Inflammatory macrophage treated with lipopolysaccharide for 4 hours (primary cell): ENCODE measurements at regions not wholly inside any gene's neighbourhood (a gene's known extent, or its start where the extent isn't known, plus 50 kb on each side); places are given as distances from the start of the nearest gene placed in this dataset.
A peak's percentile ranks its signal among the peaks of the same experiment; 100 is the strongest.

ENCODE experiments used
- DNase-seq: peaks from one replicate; pipeline ENCODE4 v3.0.0-alpha.2; 2020

DNA sequence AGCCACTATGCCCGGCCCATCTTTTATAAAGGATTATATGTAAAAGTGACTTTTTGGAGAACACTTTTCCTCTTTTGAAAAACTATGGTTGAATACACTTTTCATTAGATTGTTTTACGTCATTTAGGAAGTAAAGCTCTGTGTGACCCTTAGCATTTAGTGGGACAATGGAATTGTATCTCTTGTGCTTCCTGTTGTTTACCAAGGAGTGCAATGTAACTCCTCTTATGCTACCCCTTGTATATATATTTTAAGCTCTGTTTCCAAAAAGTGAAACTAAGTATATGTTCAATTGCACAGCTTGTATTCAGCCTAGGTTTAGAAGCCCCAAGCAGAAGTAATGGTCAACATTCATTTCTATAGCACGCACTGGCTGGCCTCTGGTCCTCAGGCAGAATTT is 183.1 kb upstream of the CITED2 start:
- DNase-seq = no peak

DNA sequence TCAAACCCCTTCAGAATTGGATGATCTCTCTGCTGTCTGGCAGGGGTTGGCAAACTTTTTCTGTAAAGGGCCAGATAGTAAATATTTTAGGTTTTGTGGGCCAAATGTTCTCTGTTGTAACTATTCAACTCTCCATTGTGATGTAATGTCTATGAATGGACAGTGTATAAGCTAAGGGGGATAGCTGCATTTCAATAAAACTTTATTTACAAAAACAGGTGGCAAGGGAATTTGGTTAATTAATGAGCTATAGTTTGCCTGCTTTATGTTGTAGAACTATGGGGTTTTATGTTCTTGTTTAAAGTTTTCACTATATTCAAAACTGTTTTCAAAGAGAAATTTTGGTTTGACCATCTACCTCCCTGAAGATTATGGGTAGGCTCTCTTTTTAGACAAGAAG is 182.1 kb upstream of the CITED2 start:
- no peak for DNase-seq

DNA sequence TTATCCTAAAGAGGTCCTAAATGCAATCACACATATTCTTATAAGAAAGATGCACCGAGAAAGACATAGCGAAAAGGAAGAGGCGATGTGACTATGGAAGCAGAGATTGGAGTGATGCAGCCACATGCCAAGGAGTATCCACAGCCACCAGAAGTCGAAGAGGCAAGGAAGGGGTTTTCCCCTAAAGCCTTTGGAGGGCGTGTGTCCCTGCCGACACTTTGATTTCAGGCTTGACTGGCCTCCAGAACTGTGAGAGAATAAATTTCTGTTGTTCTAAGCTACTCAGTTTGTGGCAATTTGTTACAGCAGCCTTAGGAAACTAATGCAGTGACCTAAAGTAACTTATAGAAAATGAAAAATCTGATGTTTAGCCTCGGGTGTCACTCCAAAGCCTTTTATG is 179.5 kb upstream of the CITED2 start:
- DNase-seq = no peak

DNA sequence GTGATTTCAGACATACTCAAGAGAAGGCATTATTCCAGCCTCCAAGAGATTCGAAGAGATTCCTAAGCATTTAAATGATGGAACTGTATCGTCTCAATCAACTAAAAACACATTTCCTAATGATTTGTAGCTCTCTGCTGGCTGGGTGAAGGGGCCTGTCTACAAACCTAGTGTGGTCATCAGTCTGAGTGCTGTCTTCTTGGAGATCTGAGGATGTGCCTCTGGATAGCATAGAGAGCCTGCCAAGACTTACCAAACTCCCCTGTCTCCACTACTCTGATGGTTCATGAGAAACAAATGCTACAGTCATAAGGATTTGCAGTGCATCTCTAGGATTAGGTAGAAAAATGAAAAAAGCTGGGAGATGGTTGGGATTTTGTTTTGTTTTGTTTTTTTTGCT is 176.9 kb upstream of the CITED2 start:
- no peak for DNase-seq

DNA sequence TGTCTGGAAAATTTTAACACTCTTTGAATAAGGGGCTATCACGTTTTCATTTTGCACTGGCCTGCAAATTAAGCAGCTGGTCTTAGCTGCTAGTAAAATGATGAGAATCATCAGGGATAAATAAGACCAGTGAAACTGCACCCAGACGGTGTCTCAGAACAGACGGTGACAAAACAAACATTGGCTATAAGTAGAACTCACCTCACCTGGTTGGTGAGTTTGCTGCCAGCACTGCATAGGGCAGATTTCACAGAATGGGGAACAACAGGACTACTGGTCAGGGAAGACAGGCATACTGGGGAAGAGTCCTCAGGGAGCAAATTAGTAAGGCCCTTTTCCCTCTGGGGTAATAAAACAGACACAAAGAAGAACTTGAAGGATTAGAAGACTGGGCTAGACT is 175.9 kb upstream of the CITED2 start:
- no peak for DNase-seq

DNA sequence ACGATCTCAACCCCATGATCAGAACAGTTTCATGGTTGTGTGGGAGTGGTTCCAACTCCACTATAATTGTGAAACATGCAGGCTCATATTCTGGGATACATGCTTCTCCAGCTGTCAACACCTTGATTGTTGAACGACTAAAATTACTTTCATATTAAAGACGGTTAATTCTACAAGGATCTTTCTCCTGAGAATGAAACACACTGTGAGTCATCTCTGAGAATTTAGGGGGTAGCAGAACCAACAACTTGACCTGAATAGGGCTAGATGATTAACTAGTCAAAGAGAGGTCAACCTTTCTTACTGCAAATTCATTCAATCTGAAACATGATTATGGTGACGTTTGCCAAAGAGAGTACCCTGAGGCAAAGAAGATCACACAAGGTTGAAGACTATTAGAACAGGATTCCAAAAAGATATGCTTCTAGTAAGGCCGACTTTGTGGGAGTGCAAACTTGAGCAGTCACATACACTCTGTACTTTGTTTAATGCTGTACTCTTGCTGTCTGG is 175.2 kb upstream of the CITED2 start:
- no peak for DNase-seq

DNA sequence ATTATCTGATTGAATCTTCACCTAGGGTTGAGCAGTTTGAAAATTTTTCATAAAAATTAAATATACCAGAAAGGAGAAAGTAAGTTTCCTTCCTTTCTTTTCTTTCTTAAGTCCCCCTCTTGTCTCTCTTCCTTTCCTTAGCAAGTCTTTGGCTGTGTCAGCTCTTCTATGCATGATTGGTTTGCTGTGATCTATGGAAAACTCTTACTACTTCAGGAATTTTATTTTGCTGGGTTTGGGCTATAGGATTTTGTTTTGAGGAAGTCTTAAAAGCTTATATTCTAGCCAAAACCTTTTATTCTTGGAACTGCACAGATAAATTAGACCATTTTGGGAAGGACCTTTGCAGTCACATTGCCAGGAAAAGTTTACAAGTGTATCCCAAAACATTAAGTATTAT is 173.4 kb upstream of the CITED2 start:
- DNase-seq = no peak

DNA sequence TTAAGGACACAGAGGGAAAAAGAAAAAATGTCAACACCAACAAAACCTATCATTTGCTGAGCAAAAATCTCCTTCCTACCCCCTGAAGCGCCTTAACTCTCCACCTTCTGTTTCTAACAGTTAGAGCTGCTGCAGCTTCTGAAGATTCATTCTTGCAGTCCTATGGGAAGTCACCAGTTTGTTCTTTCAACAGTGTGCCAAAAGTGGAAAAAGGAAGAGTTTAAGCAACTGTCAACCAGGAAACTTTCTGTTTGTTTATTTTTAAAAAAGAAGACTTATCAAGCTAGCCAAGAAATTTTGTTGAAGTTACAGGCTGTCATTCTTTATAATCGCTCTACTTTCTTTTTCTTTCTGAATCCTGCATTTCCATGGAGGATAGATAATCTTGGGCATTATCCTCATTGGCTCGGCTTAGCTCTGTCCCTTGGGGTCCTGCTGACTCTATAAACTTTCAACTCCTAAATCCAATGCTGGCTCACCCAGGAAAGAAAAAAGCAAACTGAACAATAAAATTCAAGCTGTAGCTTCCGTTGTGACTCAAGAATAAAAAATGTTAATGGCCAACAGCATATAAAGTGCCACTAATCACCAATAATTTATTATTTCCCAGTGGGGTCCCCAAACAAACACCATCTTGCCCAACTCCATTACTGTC is 172.8 kb upstream of the CITED2 start:
- peak; percentile 26 for DNase-seq

DNA sequence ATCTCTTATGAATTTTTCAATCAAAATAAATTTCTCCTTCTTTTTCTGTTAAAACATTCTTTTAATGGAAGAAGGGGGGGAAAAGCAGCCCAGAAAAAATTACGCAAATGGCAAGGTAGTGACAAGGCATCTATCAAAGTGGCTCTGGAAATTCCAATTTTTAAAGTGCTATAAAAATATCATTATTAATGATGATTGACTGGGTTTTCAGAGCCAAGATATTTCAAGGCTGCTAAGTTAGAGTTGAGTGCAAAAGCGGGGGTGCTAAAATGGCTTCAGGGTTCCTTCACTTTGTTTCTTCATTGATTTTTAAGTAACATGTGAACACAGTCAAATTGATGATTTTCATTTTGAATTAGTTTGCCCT is 171.6 kb upstream of the CITED2 start:
- DNase-seq = no peak

DNA sequence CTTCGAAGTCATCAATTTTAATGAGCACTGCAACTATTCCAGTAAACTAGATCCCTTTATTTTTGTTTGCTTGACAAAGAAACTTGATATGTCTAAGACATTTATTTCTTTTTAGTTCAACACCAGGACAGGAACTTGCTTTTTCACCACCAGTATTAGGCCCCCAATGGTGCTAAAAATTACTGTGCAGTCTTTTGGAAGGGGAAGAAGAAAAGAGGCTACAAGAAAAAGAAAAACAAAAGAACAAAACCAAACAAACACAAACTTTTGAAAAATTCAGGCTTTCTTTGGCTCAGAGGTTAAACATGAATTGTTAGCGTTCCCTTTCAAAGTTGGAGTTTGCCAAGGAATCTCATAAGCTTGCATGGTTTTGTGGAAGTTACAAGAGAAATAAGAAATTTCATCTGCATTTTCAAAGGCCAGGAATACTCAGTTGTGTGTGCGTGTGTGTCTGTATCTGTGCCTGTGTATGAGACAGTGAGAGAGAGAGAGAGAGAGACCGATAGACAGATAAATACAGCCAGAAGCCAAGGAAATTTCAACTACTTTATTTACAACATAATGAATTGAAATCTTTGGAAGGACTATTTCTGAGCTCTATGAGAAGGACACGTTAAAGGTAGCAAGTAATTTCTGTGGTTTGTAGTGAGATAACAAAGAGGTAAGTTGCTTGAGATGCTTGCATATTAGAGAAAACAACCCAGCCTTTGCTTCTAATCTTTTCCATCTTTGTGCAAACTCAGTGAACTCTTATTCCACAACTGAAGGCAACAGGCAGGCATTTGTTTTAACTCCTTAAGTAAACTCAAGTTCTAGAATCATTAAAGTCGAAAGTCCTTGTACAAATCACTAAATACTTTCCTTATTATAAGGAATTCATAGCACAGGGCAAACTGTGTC is 171.0 kb upstream of the CITED2 start:
- DNase-seq = no peak

DNA sequence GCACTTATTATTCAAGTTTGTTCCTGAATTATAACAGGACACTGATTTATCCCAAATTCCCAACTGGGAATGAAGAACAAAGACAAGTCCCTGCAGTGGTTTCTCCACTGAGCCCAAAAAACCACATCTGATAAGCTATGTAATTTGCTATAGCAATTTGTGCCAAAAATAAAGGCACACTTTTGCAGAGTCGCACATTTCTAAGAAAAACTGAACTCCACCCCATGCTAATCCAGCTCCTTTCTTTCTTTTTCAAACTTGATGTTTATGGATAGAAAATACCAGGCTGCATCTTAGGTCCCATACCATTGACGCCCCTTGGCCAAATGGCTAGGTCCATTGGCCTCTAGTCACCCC is 170.2 kb upstream of the CITED2 start:
- DNase-seq = no peak

DNA sequence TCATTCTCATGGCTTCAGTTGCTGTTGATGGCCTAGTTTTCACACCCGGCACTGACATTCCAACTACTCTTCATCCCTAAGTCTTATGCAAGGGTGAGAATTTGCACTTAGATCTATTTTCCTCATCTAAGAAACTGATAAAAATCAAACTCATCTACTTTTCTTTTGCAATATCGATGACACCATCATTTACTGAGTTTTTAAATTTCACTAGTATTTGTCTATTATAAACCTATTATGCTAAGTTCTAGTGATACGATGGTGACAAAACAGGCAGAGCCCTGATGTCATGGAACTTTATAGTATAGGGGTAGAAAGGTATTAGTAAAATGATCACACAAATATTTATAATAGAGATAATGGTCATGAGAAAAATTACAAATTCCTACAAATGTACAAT is 167.9 kb upstream of the CITED2 start:
- no peak for DNase-seq

DNA sequence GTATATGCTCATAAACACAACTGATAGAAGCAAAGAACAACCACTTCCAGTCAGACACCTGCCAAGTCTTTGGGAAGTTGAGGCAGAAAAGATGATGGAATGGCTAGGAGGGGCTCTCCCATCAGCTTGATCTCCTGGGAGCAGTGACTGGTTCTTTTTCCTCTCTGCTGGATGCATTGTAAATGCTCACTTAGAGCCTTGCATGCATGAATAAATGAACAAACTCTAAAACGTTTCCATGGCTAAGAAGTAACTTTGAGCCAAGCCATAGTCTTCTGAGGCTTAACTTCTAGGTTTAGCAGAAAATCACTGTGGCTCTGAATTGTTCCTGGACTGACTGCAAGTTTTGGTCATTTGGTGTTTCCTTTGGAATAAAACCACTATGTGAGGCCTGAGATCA is 166.4 kb upstream of the CITED2 start:
- DNase-seq = no peak

DNA sequence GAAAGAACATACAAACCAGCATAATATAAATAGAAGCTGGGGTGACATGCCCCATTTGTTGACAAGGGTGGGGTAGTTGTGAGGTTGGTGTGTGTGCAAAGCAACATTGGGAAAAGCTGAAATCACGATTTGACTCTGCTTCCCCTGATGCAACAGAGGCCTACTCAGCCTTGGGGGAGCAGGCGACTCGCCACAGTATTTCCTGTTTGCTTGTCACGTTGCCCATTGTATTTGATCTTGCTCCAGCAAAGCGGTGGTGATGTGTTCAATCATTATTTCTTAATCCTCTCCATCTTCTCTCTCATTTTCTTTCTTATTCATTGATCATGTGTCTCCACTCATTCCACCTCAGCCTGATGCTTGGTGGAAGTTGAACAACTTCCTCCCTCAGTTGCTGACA is 165.8 kb upstream of the CITED2 start:
- DNase-seq = peak; percentile 91

DNA sequence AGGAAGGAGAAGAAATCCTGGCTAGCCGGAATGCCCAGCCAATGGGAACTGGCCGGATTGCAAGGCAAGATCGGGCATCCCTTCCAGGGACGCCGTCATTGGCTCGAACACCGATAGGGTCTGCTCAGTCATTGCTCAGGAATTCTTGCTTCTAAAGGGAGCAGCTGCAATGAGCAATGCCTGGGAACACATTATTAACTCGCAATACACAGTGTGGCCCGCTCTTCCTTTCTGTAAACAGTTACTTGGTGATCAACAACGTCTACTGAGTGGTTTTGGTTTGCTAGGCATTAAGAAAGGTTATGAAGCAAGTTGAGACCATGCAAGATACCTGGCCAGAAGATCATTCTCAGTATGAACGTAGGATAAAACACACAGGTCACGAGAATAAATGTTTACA is 165.4 kb upstream of the CITED2 start:
- no peak for DNase-seq

DNA sequence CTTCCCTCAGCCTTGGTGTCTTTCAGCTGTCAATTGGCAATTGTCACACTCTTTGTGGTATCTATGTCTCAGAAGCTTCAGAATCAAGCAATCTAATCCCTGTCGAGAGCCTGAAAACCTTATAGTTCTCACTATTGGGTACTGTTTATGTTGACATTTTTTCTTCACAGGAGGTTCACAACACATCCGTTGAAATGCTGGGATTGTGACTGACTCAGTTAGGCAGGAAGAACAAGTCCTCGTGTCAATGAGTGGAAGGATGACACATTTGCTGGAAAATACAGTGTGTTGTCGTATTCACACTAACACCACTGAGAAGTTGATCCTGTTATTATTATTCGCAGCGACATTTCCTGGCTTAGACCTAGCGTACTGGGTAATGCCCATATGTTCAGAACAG is 163.9 kb upstream of the CITED2 start:
- DNase-seq = no peak

DNA sequence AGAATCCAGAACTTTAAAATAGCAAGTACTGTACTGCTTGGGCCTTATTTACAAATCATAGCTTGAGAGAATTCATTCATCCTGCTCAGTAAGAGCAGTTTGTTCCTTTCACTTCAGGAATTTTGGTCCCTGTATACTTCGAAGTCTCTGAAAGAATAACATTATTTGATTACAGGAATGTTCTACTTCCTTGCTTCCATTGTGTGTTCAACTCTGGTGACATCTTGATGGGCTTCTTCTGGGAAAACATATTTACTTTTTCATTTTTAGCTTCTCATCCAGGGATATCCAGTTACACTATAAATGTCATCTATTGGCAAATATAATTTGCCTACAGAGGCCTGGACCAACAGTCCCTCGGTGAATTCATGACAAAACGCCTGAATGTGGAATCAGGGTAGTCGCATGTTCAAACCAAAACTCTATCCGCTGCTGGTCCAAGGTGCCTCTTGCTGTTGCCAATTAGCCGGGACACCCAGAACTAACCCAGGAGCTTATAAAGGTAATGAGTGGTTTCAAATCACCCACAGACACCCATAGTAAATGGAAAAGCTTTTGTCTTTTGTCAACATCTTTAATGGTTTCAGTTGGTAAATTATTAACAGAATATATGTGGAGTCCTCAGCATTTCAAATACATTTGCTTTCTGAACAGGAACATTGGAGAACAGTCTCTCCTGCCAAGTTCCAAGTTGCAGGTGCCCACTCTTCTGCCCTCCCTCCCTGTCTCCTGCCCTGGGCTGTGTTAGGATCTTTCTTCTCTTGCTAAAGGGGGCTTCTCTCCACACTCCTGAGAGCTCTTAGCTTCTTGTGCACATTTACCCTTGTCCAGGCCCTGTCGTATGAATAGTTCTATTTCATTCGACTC is 162.5 kb upstream of the CITED2 start:
- no peak for DNase-seq

DNA sequence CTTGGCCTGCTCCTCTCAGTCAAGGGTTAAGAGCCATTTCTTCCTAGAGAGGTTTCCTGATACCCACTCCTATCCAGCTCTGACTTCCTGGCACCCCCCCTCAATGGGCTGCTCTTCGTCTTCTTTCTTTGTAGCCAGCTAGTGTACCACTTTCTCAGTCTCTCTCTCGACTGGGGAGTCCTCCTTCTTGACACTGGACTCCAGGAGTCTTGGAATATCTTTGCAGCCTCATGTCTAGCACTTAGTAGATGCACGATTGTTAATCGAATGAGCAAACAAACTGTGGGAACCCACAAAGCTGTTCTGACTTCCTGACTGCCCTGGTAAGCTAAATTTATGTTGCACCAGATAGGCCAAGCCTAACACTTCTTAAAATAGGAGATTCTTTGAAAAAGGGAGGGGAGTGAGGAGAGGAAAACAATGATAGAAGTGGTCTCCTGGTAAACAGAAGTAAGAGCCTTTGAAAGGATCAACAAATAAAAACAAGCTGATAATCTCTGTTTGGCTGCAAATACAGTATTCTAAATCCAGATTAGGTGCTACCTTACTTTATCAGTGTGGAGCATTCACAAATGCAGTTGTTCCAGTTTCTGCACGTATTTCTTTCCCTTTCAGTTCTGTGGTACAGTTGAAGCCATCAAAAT is 160.1 kb upstream of the CITED2 start:
- DNase-seq = peak; percentile 10

DNA sequence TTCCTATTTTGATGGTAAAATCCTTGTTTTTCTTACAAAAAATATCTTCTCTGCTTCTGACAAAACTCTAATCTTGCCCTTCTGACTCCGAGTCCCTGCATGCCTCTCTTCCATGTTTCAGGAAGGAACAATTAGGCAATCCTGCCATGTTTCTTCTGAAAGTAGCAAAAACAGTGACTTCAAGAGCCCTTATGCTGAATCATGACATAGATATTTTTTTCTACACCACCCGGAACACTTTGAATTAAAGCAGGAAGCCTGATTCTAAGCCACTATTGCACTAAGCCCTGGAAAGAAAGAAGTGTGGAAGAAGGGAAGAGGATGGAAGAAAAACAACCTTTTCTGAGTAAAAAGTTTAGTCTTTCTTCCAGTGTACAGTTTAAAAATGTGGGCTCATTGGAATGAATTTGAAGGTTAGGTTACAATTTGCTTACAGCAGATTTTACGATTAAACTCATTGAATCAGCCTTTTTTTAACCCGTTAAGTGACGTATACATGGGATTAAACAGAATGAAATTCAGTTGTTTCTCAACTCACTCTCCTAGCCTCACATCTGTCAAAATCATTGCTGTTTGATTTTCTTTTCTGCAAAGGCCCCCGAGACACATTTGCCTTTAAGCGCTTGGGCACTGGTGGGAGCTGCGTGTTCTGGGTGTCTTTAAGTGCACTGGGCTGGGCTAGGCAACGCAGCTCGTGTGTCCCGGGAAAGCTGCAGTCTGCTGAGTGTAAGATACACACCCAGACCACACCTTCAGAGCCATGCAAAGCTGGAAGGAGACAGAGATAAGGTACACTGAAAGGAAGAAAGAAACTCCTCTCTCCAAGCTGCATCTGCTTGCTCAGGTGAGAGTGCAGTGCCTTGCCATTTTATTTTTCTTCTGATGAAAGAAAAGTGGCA is 159.4 kb upstream of the CITED2 start:
- DNase-seq = peak; percentile 76

DNA sequence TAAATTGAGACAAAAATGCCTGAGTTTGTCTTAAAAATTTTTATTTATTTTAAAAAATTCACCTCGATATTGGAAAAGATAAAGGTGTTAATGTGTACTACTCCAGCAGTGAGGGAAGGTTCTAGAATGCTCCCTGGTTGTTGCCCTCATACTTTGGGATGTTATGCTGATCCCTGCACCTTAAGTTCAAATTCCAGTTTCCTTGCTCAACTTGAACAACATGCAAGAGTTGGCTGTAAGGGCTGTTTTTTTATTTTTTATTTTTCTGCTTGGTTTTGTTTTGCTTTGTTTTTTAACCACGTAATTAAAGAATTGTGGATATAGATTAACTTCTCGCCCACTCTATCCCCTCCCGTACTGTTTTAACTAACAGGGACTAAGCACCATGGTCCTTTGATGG is 158.7 kb upstream of the CITED2 start:
- no peak for DNase-seq

DNA sequence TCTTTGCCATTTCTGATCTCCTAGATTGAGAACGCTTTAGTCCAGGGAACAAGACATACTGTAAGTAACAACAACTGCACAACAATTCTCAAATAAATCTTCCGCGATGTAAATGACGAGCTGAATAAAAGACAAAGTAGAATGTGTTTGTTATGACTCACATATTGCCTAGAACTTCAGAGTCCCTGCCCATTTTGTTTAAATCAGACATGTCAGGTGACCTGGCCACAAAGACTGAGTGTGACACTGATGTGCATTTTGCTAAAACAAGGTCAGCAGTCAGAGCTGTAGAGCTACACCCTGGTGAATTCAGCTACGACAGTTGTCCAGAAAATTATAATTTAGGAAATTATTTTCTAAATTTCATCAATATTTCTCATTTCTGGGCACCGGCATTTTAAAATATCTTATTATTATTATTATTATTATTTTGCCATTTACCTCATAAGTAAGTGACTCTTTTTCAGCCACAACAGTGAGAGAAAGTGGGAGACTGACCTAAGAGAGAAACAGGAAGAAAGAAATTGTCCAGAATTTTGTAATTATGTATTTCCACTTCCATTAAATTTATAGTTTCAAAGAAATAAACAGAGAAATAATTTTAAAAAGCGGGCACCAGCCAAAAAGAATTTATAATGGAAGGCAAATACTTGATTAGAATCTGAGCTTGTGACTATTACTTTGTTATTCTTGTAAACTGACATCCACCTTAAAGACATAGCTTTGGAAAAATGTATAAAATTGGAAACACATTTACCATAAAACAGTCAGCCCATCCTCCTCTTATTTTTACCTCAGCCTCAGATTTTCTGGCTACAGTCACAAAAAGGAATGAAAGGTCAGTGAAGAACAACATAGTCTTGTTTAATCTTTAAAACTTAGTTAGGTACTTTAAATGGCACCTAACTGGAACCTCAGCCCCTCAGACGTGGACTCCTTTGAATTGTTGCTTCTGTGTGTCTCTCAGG is 157.0 kb upstream of the CITED2 start:
- peak; percentile 75 for DNase-seq
